ENCODE measurements at regions not wholly inside any gene's neighbourhood (a gene's known extent, or its start where the extent isn't known, plus 50 kb on each side); places are given as distances from the start of the nearest gene placed in this dataset.

- peaks cover 8% of the 10 kb centered on the region for H3K4me1 ChIP-seq
- DNase-seq (ENCODE audit: low spot score): no peak
- H3K27me3 ChIP-seq: no peaks in the 10 kb centered on the region
- no peaks in the 10 kb centered on the region for H3K9me3 ChIP-seq (ENCODE audit: low read depth)
- no peak overlapping the region for H3K4me3 ChIP-seq
- H3K9me3 Mint-ChIP-seq: peaks cover 6% of the 10 kb centered on the region
- H3F3A ChIP-seq (ENCODE audit: low read depth): no peaks in the 10 kb centered on the region
- no peaks in the 10 kb centered on the region for H4K20me1 ChIP-seq (ENCODE audit: low read depth)
- no peak overlapping the region for H3K4me2 ChIP-seq
- H3K27ac ChIP-seq: no peak overlapping the region
- H2AFZ ChIP-seq (replicated peaks): no peak overlapping the region
- no peak for TF ChIP-seq CTCF (IDR thresholded peaks at IDR 0.05)
- TF ChIP-seq EZH2 (IDR thresholded peaks at IDR 0.05): no peak
- TF ChIP-seq EZH2phosphoT487 (IDR thresholded peaks at IDR 0.05): no peak
- peaks cover 4% of the 10 kb centered on the region for H3K36me3 Mint-ChIP-seq
- H3K27ac Mint-ChIP-seq: no peak overlapping the region
- no peak overlapping the region for H3K4me3 Mint-ChIP-seq
- H3K27me3 Mint-ChIP-seq (ENCODE audit: insufficient read depth, low read depth): peaks cover 21% of the 10 kb centered on the region
- no peaks in the 10 kb centered on the region for H3K36me3 ChIP-seq
- no peaks in the 10 kb centered on the region for H3K79me2 ChIP-seq (ENCODE audit: low read depth)
- peaks cover 29% of the 10 kb centered on the region for H3K4me1 Mint-ChIP-seq
- H3K9ac ChIP-seq: no peak overlapping the region
Measured at GRCh38 chr20:48381353-48382120, 446.3 kb downstream of the PREX1 start.

GRCh38 chr20:48380661-48381060 lies 447.1 kb downstream of the PREX1 start:
- no peak overlapping the region for H3K4me3 ChIP-seq
- no peaks in the 10 kb centered on the region for H3K9me3 ChIP-seq (ENCODE audit: low read depth)
- no peaks in the 10 kb centered on the region for H3K27me3 ChIP-seq
- H3K27ac ChIP-seq: no peak overlapping the region
- H2AFZ ChIP-seq (replicated peaks): no peak overlapping the region
- H3K4me1 Mint-ChIP-seq: peaks cover 35% of the 10 kb centered on the region
- H3F3A ChIP-seq (ENCODE audit: low read depth): peaks cover 2% of the 10 kb centered on the region
- peaks cover 20% of the 10 kb centered on the region for H3K27me3 Mint-ChIP-seq (ENCODE audit: insufficient read depth, low read depth)
- H4K20me1 ChIP-seq (ENCODE audit: low read depth): no peaks in the 10 kb centered on the region
- H3K4me1 ChIP-seq: peaks cover 15% of the 10 kb centered on the region
- H3K9me3 Mint-ChIP-seq: peaks cover 6% of the 10 kb centered on the region
- no peaks in the 10 kb centered on the region for H3K36me3 ChIP-seq
- H3K27ac Mint-ChIP-seq: no peak overlapping the region
- no peak overlapping the region for H3K9ac ChIP-seq
- no peak for DNase-seq (ENCODE audit: low spot score)
- no peak overlapping the region for H3K4me2 ChIP-seq
- TF ChIP-seq EZH2 (IDR thresholded peaks at IDR 0.05): no peak
- TF ChIP-seq EZH2phosphoT487 (IDR thresholded peaks at IDR 0.05): no peak
- peaks cover 4% of the 10 kb centered on the region for H3K36me3 Mint-ChIP-seq
- H3K4me3 Mint-ChIP-seq: no peak overlapping the region
- H3K79me2 ChIP-seq (ENCODE audit: low read depth): no peaks in the 10 kb centered on the region

GRCh38 chr20:48378976-48379675 lies 448.7 kb downstream of the PREX1 start:
- Histone ChIP-seq H3K9me3 (ENCODE audit: low read depth) (no peaks in the 10 kb centered on the region), H3K4me2 (no peak overlapping the region), H3K27ac (no peak overlapping the region), H4K20me1 (ENCODE audit: low read depth) (peaks cover 3% of the 10 kb centered on the region), H3K79me2 (ENCODE audit: low read depth) (no peaks in the 10 kb centered on the region), H3K4me3 (no peak overlapping the region), H2AFZ (replicated peaks) (no peak overlapping the region), H3K27me3 (no peaks in the 10 kb centered on the region), H3K4me1 (peaks cover 27% of the 10 kb centered on the region), H3K36me3 (no peaks in the 10 kb centered on the region), H3K9ac (no peak overlapping the region), H3F3A (ENCODE audit: low read depth) (peaks cover 12% of the 10 kb centered on the region)
- Mint-ChIP-seq H3K36me3 (peaks cover 4% of the 10 kb centered on the region), H3K27ac (no peak overlapping the region), H3K4me3 (peak overlapping the region; percentile 22), H3K9me3 (peaks cover 3% of the 10 kb centered on the region), H3K4me1 (peaks cover 50% of the 10 kb centered on the region), H3K27me3 (ENCODE audit: insufficient read depth, low read depth) (peaks cover 15% of the 10 kb centered on the region)
- TF ChIP-seq EZH2phosphoT487 (IDR thresholded peaks at IDR 0.05) (no peak), CTCF (IDR thresholded peaks at IDR 0.05) (no peak), EZH2 (IDR thresholded peaks at IDR 0.05) (no peak)
- DNase-seq (ENCODE audit: low spot score): no peak

GRCh38 chr20:48377940-48378339 lies 449.9 kb downstream of the PREX1 start:
- no peaks in the 10 kb centered on the region for H3K36me3 ChIP-seq
- no peaks in the 10 kb centered on the region for H3K79me2 ChIP-seq (ENCODE audit: low read depth)
- H3K4me2 ChIP-seq: no peak overlapping the region
- no peak overlapping the region for H3K9ac ChIP-seq
- peaks cover 4% of the 10 kb centered on the region for H3K36me3 Mint-ChIP-seq
- H3F3A ChIP-seq (ENCODE audit: low read depth): peaks cover 20% of the 10 kb centered on the region
- H3K27ac ChIP-seq: no peak overlapping the region
- H3K27me3 Mint-ChIP-seq (ENCODE audit: insufficient read depth, low read depth): peaks cover 20% of the 10 kb centered on the region
- H2AFZ ChIP-seq (replicated peaks): no peak overlapping the region
- no peaks in the 10 kb centered on the region for H3K27me3 ChIP-seq
- peaks cover 39% of the 10 kb centered on the region for H3K4me1 ChIP-seq
- TF ChIP-seq CTCF (IDR thresholded peaks at IDR 0.05): no peak
- no peak for TF ChIP-seq EZH2phosphoT487 (IDR thresholded peaks at IDR 0.05)
- TF ChIP-seq EZH2 (IDR thresholded peaks at IDR 0.05): no peak
- no peak overlapping the region for H3K27ac Mint-ChIP-seq
- H4K20me1 ChIP-seq (ENCODE audit: low read depth): peaks cover 11% of the 10 kb centered on the region
- H3K4me3 ChIP-seq: no peak overlapping the region
- peaks cover 3% of the 10 kb centered on the region for H3K9me3 Mint-ChIP-seq
- no peak for DNase-seq (ENCODE audit: low spot score)
- H3K4me1 Mint-ChIP-seq: peaks cover 61% of the 10 kb centered on the region
- H3K9me3 ChIP-seq (ENCODE audit: low read depth): no peaks in the 10 kb centered on the region
- H3K4me3 Mint-ChIP-seq: no peak overlapping the region
